Astrocyte (in vitro differentiated cells and primary cell): ENCODE measurements at regions not wholly inside any gene's neighbourhood (a gene's known extent, or its start where the extent isn't known, plus 50 kb on each side); places are given as distances from the start of the nearest gene placed in this dataset.

Experiments used
- DNase-seq: peaks from one replicate; pipeline ENCODE4 v3.0.0-alpha.2; 2010; ENCODE audit warnings: low read depth
- FAIRE-seq: peaks from 2 replicates; lab custom pipeline; 2011; peaks lifted over from hg19 to GRCh38; lab: Jason Lieb, UNC
- H2AFZ ChIP-seq: 2 replicates; pipeline ENCODE4 v1.6.0; 2012; ENCODE audit warnings: low read depth, low read length, inconsistent platforms
- H3K27ac ChIP-seq: 2 replicates; pipeline ENCODE4 v1.5.1; 2011; ENCODE audit warnings: low read depth, low read length, inconsistent platforms
- H3K27me3 ChIP-seq: 2 replicates; pipeline ENCODE4 v1.6.0; 2011; ENCODE audit warnings: low read length, inconsistent platforms; ENCODE audit not compliant: insufficient read depth
- H3K36me3 ChIP-seq: 2 replicates; pipeline ENCODE4 v1.5.1; 2011; ENCODE audit warnings: low read length, inconsistent platforms; ENCODE audit not compliant: insufficient read depth
- H3K4me1 ChIP-seq: 2 replicates; pipeline ENCODE4 v1.5.1; 2011; ENCODE audit warnings: low read length, inconsistent platforms; ENCODE audit not compliant: insufficient read depth
- H3K4me2 ChIP-seq: 2 replicates; pipeline ENCODE4 v1.6.0; 2012; ENCODE audit warnings: low read length, inconsistent platforms
- H3K4me3 ChIP-seq: 2 replicates; pipeline ENCODE4 v1.5.1; 2011; ENCODE audit warnings: low read depth, mild to moderate bottlenecking, low read length, inconsistent platforms; ENCODE audit not compliant: insufficient read depth
- H3K79me2 ChIP-seq: 2 replicates; pipeline ENCODE4 v1.6.0; 2012; ENCODE audit warnings: mild to moderate bottlenecking, low read length, inconsistent platforms; ENCODE audit not compliant: insufficient read depth
- H3K9ac ChIP-seq: 2 replicates; pipeline ENCODE4 v1.6.0; 2012; ENCODE audit warnings: mild to moderate bottlenecking, low read length, inconsistent platforms
- H3K9me3 ChIP-seq: 2 replicates; pipeline ENCODE4 v1.5.1; 2012; ENCODE audit warnings: low read depth, mild to moderate bottlenecking, low read length, inconsistent platforms; ENCODE audit not compliant: insufficient read depth
- H4K20me1 ChIP-seq: 2 replicates; pipeline ENCODE4 v1.6.0; 2012; ENCODE audit warnings: low read length, inconsistent platforms; ENCODE audit not compliant: insufficient read depth
- H3K27ac Mint-ChIP-seq: one replicate; pipeline ENCODE4 v1.8.0; 2021; ENCODE audit warnings: mild to moderate bottlenecking, mixed read lengths; ENCODE audit not compliant: unreplicated experiment
- H3K27me3 Mint-ChIP-seq: one replicate; pipeline ENCODE4 v1.8.0; 2021; ENCODE audit warnings: low read depth, mixed read lengths; ENCODE audit not compliant: unreplicated experiment
- H3K36me3 Mint-ChIP-seq: one replicate; pipeline ENCODE4 v1.8.0; 2021; ENCODE audit warnings: low read depth, mixed read lengths; ENCODE audit not compliant: unreplicated experiment
- H3K4me1 Mint-ChIP-seq: one replicate; pipeline ENCODE4 v1.8.0; 2021; ENCODE audit warnings: low read depth, mixed read lengths; ENCODE audit not compliant: unreplicated experiment
- H3K4me3 Mint-ChIP-seq: one replicate; pipeline ENCODE4 v1.8.0; 2021; ENCODE audit warnings: mild to moderate bottlenecking, moderate library complexity, mixed read lengths; ENCODE audit not compliant: unreplicated experiment
- H3K9me3 Mint-ChIP-seq: one replicate; pipeline ENCODE4 v1.8.0; 2021; ENCODE audit warnings: mild to moderate bottlenecking, mixed read lengths; ENCODE audit not compliant: unreplicated experiment
- CTCF ChIP-seq: IDR thresholded peaks from 2 replicates; pipeline ENCODE4 v1.5.1; 2011; ENCODE audit warnings: low read depth, mild to moderate bottlenecking, inconsistent platforms, low read length, moderate library complexity; ENCODE audit not compliant: insufficient read depth
- EZH2 ChIP-seq: IDR thresholded peaks from 2 replicates; pipeline ENCODE4 v1.6.1; 2012; ENCODE audit warnings: mild to moderate bottlenecking, low read length, inconsistent platforms; ENCODE audit not compliant: insufficient read depth

DNA sequence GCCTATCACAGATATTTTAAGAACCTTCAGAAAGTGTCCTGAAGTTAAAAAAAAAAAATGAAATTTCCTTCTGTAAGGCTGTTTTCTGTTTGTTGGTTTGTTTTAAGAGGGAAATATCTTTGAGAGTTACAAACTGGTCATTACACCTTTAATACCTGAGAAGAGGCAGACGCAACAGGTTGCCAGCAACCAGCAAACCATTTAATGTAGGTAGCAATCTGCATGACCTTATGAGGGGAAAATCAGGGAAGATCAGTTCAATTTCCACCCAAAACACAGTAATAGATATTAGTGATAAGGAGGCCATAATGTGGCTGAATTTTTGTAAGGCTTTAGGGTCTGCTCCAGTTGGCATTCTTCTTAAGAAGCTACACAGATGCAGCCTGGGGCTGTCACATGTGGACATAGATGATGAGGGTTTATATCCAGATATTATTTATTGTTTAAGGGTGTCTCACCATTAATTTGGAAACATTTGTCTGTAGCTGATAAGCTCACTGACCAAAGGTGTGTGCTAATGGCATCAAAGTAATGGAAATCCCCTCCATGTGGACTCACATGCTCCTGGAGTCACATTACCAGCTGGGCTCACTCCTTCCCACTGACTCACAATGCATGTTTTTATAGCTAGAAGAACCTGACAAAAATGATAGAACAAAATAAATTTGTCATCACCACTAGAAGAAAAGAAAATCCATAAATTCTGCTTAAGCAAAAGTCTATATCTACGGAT lies 83.5 kb upstream of the DTNA start:
- H3K4me1 Mint-ChIP-seq, result no peaks in the 10 kb centered on the region
- peaks cover 3% of the 10 kb centered on the region for H3K36me3 Mint-ChIP-seq
- H3K9ac ChIP-seq, result no peak overlapping the region
- H3K27me3 Mint-ChIP-seq, result no peaks in the 10 kb centered on the region
- no peak overlapping the region for H3K27ac ChIP-seq
- DNase-seq (peak; percentile 55), FAIRE-seq (no peak)
- no peak overlapping the region for H3K4me3 ChIP-seq
- H3K79me2 ChIP-seq, result no peaks in the 10 kb centered on the region
- H3K27ac Mint-ChIP-seq, result no peak overlapping the region
- no peaks in the 10 kb centered on the region for H3K9me3 ChIP-seq
- TF ChIP-seq CTCF (no peak), EZH2 (no peak)
- H3K36me3 ChIP-seq, result no peaks in the 10 kb centered on the region
- no peak overlapping the region for H3K4me3 Mint-ChIP-seq
- H3K27me3 ChIP-seq, result no peaks in the 10 kb centered on the region
- no peak overlapping the region for H2AFZ ChIP-seq
- H3K4me1 ChIP-seq, result no peaks in the 10 kb centered on the region
- peaks cover 2% of the 10 kb centered on the region for H3K9me3 Mint-ChIP-seq
- H4K20me1 ChIP-seq, result no peaks in the 10 kb centered on the region
- H3K4me2 ChIP-seq, result no peak overlapping the region

DNA sequence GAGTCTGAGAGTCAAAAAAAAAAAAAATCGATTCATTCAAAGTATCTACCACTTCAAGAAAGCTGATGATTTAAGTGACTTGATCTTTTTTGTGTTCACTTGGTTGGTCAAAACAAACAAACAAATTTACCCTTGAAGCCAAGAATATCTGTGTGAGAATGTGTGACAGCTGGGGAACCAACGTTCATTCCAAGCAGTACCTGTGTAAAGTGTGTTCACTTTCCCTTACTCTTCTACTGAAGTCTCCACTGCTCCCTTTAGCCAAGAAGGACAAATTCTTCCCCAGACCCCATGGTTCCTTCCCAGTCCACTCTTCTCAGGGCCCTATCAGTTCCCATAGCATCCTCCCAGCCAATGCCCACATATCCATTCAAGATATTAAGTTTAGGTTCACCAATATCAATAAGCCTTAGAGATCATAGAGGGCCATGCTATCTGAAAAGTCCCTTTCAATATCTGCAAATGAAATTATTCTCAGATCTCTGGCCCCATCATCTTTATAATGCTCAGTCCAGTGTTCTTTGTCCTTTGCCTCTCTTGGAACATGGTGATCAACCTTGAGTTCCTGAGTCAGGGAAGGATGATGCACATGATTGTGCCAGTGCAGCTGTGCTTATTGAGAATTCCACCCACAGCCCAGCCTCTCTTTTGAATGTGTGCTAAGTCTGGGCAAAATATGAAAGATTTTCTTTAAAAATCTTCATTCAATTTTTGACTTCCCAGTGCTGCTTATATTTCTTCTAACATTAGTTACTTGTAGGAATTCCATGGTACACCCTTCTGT lies 82.8 kb upstream of the DTNA start:
- no peak for FAIRE-seq

More for the DNA sequence above, 82.8 kb upstream of the DTNA start:
- Histone ChIP-seq H2AFZ (no peak overlapping the region), H3K36me3 (no peaks in the 10 kb centered on the region), H3K9me3 (no peaks in the 10 kb centered on the region), H4K20me1 (no peaks in the 10 kb centered on the region), H3K4me3 (no peak overlapping the region), H3K27ac (no peak overlapping the region), H3K4me1 (no peaks in the 10 kb centered on the region), H3K9ac (no peak overlapping the region), H3K4me2 (no peak overlapping the region), H3K79me2 (no peaks in the 10 kb centered on the region), H3K27me3 (no peaks in the 10 kb centered on the region)
- no peak for DNase-seq
- TF ChIP-seq CTCF (no peak), EZH2 (no peak)
- no peaks in the 10 kb centered on the region for H3K4me1 Mint-ChIP-seq
- H3K36me3 Mint-ChIP-seq, result peaks cover 2% of the 10 kb centered on the region
- no peak overlapping the region for H3K27ac Mint-ChIP-seq
- H3K4me3 Mint-ChIP-seq, result no peak overlapping the region
- no peaks in the 10 kb centered on the region for H3K27me3 Mint-ChIP-seq
- peaks cover 2% of the 10 kb centered on the region for H3K9me3 Mint-ChIP-seq
